GM21576 (cell line): ENCODE measurements at regions not wholly inside any gene's neighbourhood (a gene's known extent, or its start where the extent isn't known, plus 50 kb on each side); places are given as distances from the start of the nearest gene placed in this dataset.

Source experiments
- ATAC-seq: cut with Tn5 transposase; IDR thresholded peaks from one replicate; pipeline ENCODE4 v1.9.1; 2021; ENCODE audit warnings: mild to moderate bottlenecking, moderate library complexity; ENCODE audit not compliant: unreplicated experiment

GRCh38 chr2:4356109-4356508 is 652.7 kb downstream of the DCDC2C start:
- ATAC-seq = no peak

GRCh38 chr2:4356541-4356940 is 653.2 kb downstream of the DCDC2C start:
- ATAC-seq = no peak

- no peak for ATAC-seq
Measured at GRCh38 chr2:4357121-4357520, 653.7 kb downstream of the DCDC2C start.

GRCh38 chr2:4358837-4359236 is 655.5 kb downstream of the DCDC2C start:
- ATAC-seq = no peak

GRCh38 chr2:4368907-4369306 is 665.5 kb downstream of the DCDC2C start:
- no peak for ATAC-seq

- ATAC-seq = no peak
Measured at GRCh38 chr2:4369826-4370419, 666.5 kb downstream of the DCDC2C start.

GRCh38 chr2:4370422-4371090 is 667.2 kb downstream of the DCDC2C start:
- ATAC-seq = no peak

- ATAC-seq = no peak
Measured at GRCh38 chr2:4381049-4381448, 677.7 kb downstream of the DCDC2C start.

- ATAC-seq = no peak
Measured at GRCh38 chr2:4381773-4382172, 678.4 kb downstream of the DCDC2C start.

GRCh38 chr2:4391013-4391412 is 687.6 kb downstream of the DCDC2C start:
- ATAC-seq = no peak

- ATAC-seq = no peak
Measured at GRCh38 chr2:4404363-4404762, 701.0 kb downstream of the DCDC2C start.

GRCh38 chr2:4408321-4408720 is 704.9 kb downstream of the DCDC2C start:
- ATAC-seq = no peak

GRCh38 chr2:4412637-4413187 is 709.3 kb downstream of the DCDC2C start:
- no peak for ATAC-seq

GRCh38 chr2:4415171-4415570 is 711.8 kb downstream of the DCDC2C start:
- ATAC-seq = no peak

GRCh38 chr2:4415810-4416413 is 712.5 kb downstream of the DCDC2C start:
- ATAC-seq = no peak

GRCh38 chr2:4416431-4416830 is 713.1 kb downstream of the DCDC2C start:
- ATAC-seq = no peak

- ATAC-seq = no peak
Measured at GRCh38 chr2:4417771-4418170, 714.4 kb downstream of the DCDC2C start.

- ATAC-seq = no peak
Measured at GRCh38 chr2:4420032-4420431, 716.7 kb downstream of the DCDC2C start.

GRCh38 chr2:4424153-4424552 is 720.8 kb downstream of the DCDC2C start:
- ATAC-seq = no peak

GRCh38 chr2:4427083-4427482 is 723.7 kb downstream of the DCDC2C start:
- ATAC-seq = no peak

GRCh38 chr2:4445821-4446220 is 742.4 kb downstream of the DCDC2C start:
- no peak for ATAC-seq

- ATAC-seq = no peak
Measured at GRCh38 chr2:4454907-4455306, 751.5 kb downstream of the DCDC2C start.
